Activated CD8-positive, alpha-beta memory T cell treated with anti-CD3 and anti-CD28 coated beads, Interleukin-2, amount 10 ng/mL, durations not matched to agents 7 days and 5 days (primary cell): ENCODE measurements at regions not wholly inside any gene's neighbourhood (a gene's known extent, or its start where the extent isn't known, plus 50 kb on each side); places are given as distances from the start of the nearest gene placed in this dataset.

Experiments
- ATAC-seq: fragments of 150-1000 bp; cut with Tn5 transposase; one replicate; pipeline ENCODE4 v1.10.0; 2021; ENCODE audit warnings: moderate library complexity
- CTCF ChIA-PET: fragments of 350-600 bp; sonication (Branson Sonifier 250); formaldehyde crosslinking; loops from one replicate; lab custom pipeline; 2021; ENCODE audit warnings: antibody characterized with exemption; lab: Charles Lee
- DNase-seq: peaks from one replicate; pipeline ENCODE4 v3.0.0-alpha.2; 2020
- H3K27ac Mint-ChIP-seq: one replicate; pipeline ENCODE4 v1.8.0; 2021; ENCODE audit warnings: mild to moderate bottlenecking, mixed read lengths
- H3K27me3 Mint-ChIP-seq: one replicate; pipeline ENCODE4 v1.8.0; 2021; ENCODE audit warnings: mixed read lengths
- H3K36me3 Mint-ChIP-seq: one replicate; pipeline ENCODE4 v1.8.0; 2021; ENCODE audit warnings: mild to moderate bottlenecking, mixed read lengths
- H3K4me1 Mint-ChIP-seq: one replicate; pipeline ENCODE4 v1.8.0; 2021; ENCODE audit warnings: mixed read lengths
- H3K4me3 Mint-ChIP-seq: one replicate; pipeline ENCODE4 v1.8.0; 2021; ENCODE audit warnings: mild to moderate bottlenecking, moderate library complexity, mixed read lengths
- H3K9me3 Mint-ChIP-seq: one replicate; pipeline ENCODE4 v1.8.0; 2022; ENCODE audit warnings: low read depth, mixed read lengths

DNA sequence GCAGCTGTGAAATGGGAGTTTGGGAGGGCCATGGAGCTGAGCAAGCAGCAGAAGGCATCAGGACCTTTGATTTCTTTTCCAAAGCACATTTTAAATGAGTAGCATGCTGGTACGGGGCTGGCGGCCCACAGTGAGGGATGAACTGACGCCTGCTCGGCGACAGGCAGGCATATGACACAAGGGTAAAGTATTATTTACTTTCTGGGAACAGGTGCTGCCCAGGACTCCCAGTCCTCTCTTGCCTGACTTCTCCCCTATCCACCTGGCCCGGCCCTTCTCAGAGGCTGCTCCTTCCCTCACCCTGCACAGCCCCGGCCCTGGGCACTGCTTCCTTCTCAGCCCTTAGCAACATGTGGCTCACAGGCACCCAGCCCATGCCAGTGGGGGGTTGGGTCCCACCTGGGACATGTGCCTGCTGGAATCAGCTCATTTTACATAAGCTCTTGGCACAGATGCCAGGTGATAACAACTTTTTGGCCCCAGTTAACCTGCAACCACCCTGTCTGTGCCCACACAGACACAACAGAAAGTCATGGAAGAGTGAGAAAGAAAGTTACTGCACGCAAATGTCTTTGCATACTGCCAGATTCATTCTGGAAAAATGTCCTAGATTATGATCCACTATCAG, 112.3 kb upstream of the GADD45A start:
- Mint-ChIP-seq H3K4me3 (no peak overlapping the region), H3K4me1 (no peaks in the 10 kb centered on the region), H3K27ac (no peak overlapping the region), H3K27me3 (peaks cover 3% of the 10 kb centered on the region), H3K36me3 (no peaks in the 10 kb centered on the region), H3K9me3 (no peaks in the 10 kb centered on the region)
- ATAC-seq (no peak), DNase-seq (no peak)
- CTCF ChIA-PET: interaction anchor here (1.7 to 4.3 kb wide), 2 partner anchors 11 to 72 kb away, joined by 4 to 26 read pairs; no protein-coding TSS in a partner anchor

DNA sequence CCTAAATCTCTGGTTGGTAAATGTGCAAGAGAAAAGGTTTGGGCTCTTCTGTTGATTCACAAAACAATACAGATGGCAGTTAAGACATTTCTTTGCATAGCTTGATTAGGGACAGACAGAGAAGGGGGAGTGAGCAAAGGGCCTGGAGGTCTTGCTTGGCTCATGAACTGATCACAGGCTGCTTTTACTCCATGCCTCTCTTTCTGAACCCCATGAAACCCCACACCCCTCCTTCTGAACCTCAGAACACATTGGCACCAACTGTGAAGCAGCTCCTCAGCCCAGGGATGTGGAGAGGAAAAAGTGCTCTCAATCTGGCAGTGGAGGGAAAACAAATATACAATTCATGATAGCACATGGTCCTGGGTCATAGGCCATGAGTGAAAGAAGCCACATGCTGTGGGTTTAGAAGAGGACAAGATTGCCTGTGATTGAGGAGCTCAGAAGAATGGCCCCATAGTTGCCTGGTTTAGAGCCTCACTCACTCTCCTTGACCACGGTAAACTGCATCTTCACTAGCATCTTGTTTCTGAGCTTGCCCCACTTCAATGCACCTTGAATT, 111.6 kb upstream of the GADD45A start:
- Mint-ChIP-seq H3K4me1 (no peaks in the 10 kb centered on the region), H3K36me3 (no peaks in the 10 kb centered on the region), H3K27me3 (peaks cover 5% of the 10 kb centered on the region), H3K4me3 (no peak overlapping the region), H3K9me3 (no peaks in the 10 kb centered on the region), H3K27ac (no peak overlapping the region)
- DNase-seq (no peak), ATAC-seq (no peak)
- CTCF ChIA-PET: interaction anchor here (1.2 to 4.3 kb wide), 2 partner anchors 12 to 193 kb away, joined by 3 to 26 read pairs; no protein-coding TSS in a partner anchor

DNA sequence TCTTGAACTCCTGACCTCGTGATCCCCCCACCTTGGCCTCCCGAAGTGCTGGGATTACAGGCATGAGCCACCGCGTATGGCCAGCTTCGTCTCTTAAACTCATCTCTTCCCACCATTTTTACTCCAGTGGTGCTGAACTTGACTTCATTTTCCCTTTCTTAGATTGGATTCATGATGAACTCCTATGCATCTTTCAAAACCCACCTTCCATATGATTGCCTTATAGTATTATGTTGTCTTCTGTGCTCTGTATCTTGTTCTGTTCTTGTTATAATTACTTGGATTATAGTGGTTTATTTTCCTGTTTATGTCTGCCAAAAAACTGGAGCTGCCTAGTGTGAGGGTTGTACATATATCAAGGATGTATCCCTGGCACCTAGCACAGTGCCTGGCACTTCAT, 110.8 kb upstream of the GADD45A start:
- peaks cover 5% of the 10 kb centered on the region for H3K27me3 Mint-ChIP-seq
- H3K4me1 Mint-ChIP-seq: no peaks in the 10 kb centered on the region
- CTCF ChIA-PET: interaction anchor here (0.8 to 4.3 kb wide), 3 partner anchors 12 to 192 kb away, joined by 3 to 26 read pairs (median 3); no protein-coding TSS in a partner anchor
- no peaks in the 10 kb centered on the region for H3K36me3 Mint-ChIP-seq
- no peaks in the 10 kb centered on the region for H3K9me3 Mint-ChIP-seq
- no peak overlapping the region for H3K4me3 Mint-ChIP-seq
- DNase-seq: no peak
- ATAC-seq: no peak
- no peak overlapping the region for H3K27ac Mint-ChIP-seq

DNA sequence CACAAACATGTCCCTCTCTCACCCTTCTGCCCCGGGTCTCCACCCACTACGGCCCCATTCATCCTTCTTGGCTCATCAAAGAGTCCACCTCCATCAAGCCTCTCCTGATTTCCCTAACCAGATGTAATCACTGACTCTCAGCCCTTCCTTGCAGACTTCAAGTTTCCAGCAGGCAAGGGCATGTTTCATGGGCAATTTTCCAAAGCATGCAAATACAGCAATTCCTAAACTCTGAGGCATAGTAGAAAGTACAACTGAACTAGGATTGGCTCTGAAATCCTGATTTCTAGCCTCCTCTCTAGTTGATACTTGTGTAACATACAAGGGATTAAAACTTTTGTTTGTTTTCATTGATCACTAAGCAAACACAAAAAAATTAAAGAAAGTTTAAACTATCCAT, 109.1 kb upstream of the GADD45A start:
- Mint-ChIP-seq H3K27me3 (peaks cover 5% of the 10 kb centered on the region), H3K27ac (no peak overlapping the region), H3K9me3 (no peaks in the 10 kb centered on the region), H3K36me3 (no peaks in the 10 kb centered on the region), H3K4me3 (no peak overlapping the region), H3K4me1 (no peaks in the 10 kb centered on the region)
- ATAC-seq (no peak), DNase-seq (no peak)
- CTCF ChIA-PET: no interaction called here

DNA sequence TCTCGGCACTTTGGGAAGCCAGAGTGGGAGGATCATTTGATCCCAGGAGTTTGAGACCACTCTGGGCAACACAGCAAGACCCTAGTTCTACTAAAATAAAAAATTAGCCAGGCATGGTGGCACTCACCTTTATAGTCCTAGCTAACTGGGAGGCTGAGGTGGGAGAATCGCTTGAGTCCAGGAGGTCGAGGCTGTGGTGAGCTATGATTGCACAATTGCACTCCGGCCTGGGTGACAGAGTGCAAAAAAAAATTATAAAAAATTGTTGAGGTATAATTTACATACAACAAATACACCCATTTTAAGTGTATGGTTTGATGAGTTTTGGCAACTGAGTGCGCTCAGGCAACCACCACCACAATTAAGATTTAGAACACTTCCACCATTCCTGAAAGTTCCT, 108.5 kb upstream of the GADD45A start:
- no peak overlapping the region for H3K27ac Mint-ChIP-seq
- no peak for DNase-seq
- H3K4me1 Mint-ChIP-seq: no peaks in the 10 kb centered on the region
- no peak overlapping the region for H3K4me3 Mint-ChIP-seq
- CTCF ChIA-PET: no interaction called here
- H3K27me3 Mint-ChIP-seq: peaks cover 5% of the 10 kb centered on the region
- no peaks in the 10 kb centered on the region for H3K36me3 Mint-ChIP-seq
- H3K9me3 Mint-ChIP-seq: no peaks in the 10 kb centered on the region
- ATAC-seq: no peak

DNA sequence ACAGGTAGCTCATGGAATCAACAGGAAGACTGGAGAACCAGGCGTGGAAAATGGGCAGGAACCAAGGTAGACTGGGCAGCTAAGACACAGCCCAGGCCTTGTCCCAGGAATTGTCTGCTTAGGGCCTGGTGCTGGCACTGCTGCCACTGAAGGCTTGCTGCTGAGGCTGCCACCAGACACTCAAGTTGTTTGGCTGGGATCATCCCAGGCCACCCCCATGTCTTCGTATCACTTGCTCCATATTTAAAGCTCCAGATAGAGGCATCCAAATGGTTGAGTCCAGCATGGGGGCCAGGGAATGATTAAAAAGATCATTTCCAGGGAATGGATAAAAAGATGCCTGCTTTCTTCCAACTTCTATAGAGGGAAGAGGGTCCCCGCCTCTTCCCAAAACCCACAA, 107.4 kb upstream of the GADD45A start:
- Mint-ChIP-seq H3K4me3 (no peak overlapping the region), H3K4me1 (no peaks in the 10 kb centered on the region), H3K36me3 (no peaks in the 10 kb centered on the region), H3K27me3 (peaks cover 5% of the 10 kb centered on the region), H3K9me3 (no peaks in the 10 kb centered on the region), H3K27ac (no peak overlapping the region)
- CTCF ChIA-PET: interaction anchor here (1.0 kb wide), 1 partner anchor 16 kb away, joined by 4 read pairs; no protein-coding TSS in a partner anchor
- DNase-seq (no peak), ATAC-seq (no peak)

DNA sequence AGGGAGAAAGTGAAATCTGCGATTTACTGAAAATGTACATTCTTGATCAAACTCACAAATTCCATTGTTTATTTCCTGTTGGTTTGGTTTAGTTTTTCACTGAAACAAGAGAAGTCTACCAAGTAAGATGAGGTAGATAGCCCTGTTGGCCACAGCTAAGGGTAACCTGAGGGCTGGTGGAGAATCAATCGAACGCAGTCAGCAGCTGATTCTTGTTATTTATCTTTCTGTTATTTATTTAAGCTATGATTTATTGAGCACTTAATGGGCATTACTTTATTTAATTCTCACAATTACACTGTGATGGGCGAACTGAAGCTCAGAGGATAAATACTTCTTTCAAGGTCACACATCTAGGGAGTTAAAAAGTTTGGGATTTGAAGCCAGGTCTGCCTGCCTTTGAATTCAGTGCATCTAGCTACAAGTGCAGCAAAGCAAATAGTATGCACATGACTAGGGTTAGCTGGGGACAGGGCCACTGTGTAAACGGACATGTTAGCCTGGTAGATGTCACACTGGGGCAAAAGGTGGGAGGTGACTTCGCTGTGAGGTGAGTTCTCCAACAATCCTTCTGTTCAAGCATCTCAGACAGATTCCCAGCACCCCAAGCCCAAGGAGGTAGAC, 106.5 kb upstream of the GADD45A start:
- DNase-seq (no peak), ATAC-seq (no peak)
- H3K9me3 Mint-ChIP-seq: no peaks in the 10 kb centered on the region
- H3K27me3 Mint-ChIP-seq: peaks cover 5% of the 10 kb centered on the region
- no peak overlapping the region for H3K4me3 Mint-ChIP-seq
- CTCF ChIA-PET: interaction anchor here (1.0 kb wide), 1 partner anchor 17 kb away, joined by 4 read pairs; no protein-coding TSS in a partner anchor
- peaks cover 3% of the 10 kb centered on the region for H3K4me1 Mint-ChIP-seq
- H3K27ac Mint-ChIP-seq: no peak overlapping the region
- H3K36me3 Mint-ChIP-seq: no peaks in the 10 kb centered on the region

DNA sequence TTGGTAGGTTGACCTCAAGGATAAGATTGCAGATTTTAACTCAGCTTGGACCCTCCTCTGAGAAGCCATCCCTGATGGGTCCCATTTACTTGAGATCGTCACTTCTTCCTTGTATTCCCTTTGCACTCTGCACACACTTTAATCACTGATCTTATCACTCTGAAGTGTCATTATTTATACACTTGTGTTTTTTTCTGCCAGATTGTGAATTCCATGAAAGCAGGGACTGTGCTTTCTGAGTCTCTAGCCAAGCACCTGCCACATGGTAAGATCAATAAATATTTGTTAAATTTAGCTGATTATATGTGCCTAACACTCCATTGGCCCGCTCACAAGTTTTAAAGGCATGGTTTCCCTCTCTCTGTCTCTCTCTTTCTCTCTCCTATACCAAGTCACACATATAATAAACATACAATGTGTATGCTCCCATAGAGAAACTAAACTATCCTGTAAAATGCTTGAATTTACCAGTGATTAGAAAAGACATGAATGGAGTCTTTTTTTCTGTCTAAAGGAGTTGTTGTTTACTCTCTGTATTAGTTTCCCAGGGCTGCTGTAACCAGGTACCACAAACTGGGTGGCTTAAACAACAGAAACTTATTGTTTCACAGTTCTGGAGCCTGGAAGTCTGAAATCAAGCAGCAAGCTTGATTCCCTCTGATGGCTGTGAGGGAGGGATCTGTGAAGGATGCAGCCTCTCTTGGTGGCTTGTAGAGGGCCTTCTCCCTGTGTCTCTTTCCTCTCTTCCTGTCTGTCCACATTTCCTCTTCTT, 105.2 kb upstream of the GADD45A start:
- H3K27me3 Mint-ChIP-seq: peaks cover 5% of the 10 kb centered on the region
- H3K27ac Mint-ChIP-seq: no peak overlapping the region
- CTCF ChIA-PET: no interaction called here
- no peak overlapping the region for H3K4me3 Mint-ChIP-seq
- no peaks in the 10 kb centered on the region for H3K9me3 Mint-ChIP-seq
- H3K36me3 Mint-ChIP-seq: no peaks in the 10 kb centered on the region
- DNase-seq (no peak), ATAC-seq (no peak)
- H3K4me1 Mint-ChIP-seq: peaks cover 5% of the 10 kb centered on the region

DNA sequence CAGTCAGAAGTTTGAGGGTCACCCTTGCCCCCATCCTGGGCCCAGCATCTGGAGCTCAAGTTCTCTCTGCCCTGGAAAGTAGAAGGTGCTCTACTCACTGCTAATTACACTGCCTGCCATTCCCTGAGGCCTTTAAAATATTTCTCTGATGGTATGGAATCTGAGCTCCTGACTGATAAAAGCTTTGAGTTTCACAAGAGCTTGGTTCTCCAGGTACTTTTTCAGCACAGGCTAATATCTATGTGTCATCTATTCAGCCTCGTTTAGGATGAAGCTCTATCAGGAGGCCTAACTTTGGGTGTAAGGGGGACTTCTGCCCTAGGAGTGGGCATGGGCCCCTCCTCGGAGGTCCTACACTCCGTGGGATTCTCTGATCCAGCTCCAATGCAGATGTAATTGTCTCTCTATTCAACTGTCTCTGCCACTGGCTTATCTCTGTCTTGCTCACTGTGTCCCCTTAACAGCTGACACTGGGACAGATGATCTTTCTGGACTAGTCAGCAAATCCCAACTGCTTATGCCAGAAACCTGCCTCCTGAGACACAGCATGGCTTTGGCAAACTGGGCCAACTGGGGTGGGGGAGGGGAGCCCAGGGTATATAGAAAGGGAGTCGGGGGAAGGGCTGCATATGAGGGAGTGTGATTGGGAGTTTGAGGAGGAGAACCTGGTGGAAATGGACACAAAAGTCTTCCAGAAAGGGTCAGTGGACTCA, 104.2 kb upstream of the GADD45A start:
- peaks cover 5% of the 10 kb centered on the region for H3K27me3 Mint-ChIP-seq
- H3K36me3 Mint-ChIP-seq: no peaks in the 10 kb centered on the region
- H3K4me3 Mint-ChIP-seq: no peak overlapping the region
- ATAC-seq (no peak), DNase-seq (no peak)
- CTCF ChIA-PET: interaction anchor here (1.0 to 1.2 kb wide), 2 partner anchors 29 to 43 kb away, joined by 3 to 4 read pairs; no protein-coding TSS in a partner anchor
- no peak overlapping the region for H3K27ac Mint-ChIP-seq
- no peaks in the 10 kb centered on the region for H3K9me3 Mint-ChIP-seq
- H3K4me1 Mint-ChIP-seq: peaks cover 5% of the 10 kb centered on the region

DNA sequence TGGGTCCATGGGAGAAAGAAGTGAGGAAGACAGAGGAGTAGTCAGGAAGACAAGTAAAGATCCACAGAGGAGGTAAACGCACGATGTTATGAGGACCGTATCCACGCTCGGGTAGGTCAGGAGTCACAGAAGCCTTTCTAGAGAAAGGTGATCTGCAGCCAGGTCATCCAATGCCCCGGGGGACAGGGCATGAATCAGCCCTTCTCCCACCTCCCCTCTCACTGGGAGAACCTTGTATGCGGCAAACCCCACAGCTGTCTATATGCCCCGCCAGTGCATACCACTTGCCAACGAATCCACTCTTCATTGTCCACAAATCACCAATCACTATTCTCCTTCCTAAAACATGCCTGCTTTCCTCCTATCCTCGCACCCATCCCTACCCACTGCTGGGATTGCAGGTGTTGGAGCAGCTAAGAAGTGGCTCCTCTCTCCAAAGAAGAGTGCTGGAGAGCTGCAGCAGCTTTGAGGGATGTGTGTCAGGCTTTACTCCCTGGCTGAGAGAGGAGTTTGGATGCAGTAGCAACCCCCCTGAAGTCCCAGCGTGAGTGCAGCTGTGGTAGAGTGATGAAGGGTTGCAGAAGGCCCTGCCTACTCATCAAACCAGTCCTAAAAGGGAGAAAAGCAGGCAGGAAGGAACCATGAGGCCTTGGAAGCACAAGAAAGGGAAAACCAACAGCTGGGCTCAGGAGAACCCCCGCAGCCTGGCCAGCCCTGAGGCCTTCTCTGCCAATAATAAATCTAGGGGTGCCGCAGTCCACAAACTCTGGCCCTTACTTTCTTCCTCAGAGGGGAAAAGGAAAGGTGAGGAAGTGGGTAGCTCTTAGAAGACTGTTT, 102.2 kb upstream of the GADD45A start:
- H3K27me3 Mint-ChIP-seq: peaks cover 5% of the 10 kb centered on the region
- no peak overlapping the region for H3K27ac Mint-ChIP-seq
- CTCF ChIA-PET: interaction anchor here (0.9 to 1.3 kb wide), 3 partner anchors 11 to 21 kb away, joined by 3 to 4 read pairs (median 3); no protein-coding TSS in a partner anchor
- H3K36me3 Mint-ChIP-seq: no peaks in the 10 kb centered on the region
- H3K4me3 Mint-ChIP-seq: no peak overlapping the region
- ATAC-seq (no peak), DNase-seq (no peak)
- H3K9me3 Mint-ChIP-seq: no peaks in the 10 kb centered on the region
- peaks cover 5% of the 10 kb centered on the region for H3K4me1 Mint-ChIP-seq

DNA sequence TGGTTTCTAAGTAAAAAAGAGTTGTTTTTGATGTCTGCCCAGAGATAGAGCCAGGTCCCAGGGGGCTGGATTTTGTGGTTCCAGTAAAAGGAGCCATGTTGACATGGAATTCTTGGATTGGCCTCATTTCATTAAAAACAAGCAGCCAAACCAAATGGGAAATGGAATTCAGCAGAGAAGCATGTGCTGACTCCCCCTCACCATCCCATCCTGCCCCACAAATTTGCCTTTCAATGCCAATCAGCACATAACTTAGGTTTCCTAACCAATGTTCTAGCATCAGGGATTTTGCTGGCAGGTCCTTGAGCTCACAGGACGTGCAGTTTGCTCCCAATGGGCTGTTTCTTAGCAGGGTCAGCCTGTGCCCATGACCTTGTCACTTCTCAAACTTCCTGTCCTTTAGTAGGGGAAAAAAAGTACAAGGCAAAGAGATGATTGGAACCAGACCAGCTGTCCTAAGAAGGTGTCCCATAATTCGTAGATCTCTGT, 101.5 kb upstream of the GADD45A start:
- ATAC-seq: no peak
- no peak for DNase-seq
- H3K4me1 Mint-ChIP-seq: peaks cover 5% of the 10 kb centered on the region

DNA sequence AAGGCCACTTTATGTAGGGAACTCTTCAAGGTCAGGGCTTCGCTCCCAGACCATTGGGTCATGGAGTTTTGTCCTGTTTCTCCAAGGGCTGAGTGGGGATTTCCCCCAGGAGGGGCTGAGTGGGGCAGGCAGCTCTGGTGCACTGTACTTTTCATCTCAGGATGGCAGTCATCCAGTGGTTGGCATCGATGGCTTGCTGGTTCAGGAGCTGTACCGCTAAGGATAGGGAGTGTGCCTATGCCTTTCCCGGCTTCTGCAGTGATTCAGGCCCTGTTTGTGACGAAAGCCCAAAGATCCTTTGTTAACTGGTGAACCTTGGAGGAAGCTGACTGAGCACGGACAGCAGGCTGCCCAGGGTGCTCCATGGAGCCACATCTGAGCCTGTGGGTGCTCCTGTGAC, 100.1 kb upstream of the GADD45A start:
- no peaks in the 10 kb centered on the region for H3K36me3 Mint-ChIP-seq
- H3K9me3 Mint-ChIP-seq: no peaks in the 10 kb centered on the region
- H3K27me3 Mint-ChIP-seq: peaks cover 3% of the 10 kb centered on the region
- CTCF ChIA-PET: interaction anchor here (1.4 kb wide), 1 partner anchor 23 kb away, joined by 4 read pairs; no protein-coding TSS in a partner anchor
- ATAC-seq (no peak), DNase-seq (no peak)
- no peak overlapping the region for H3K27ac Mint-ChIP-seq
- H3K4me3 Mint-ChIP-seq: no peak overlapping the region
- peaks cover 5% of the 10 kb centered on the region for H3K4me1 Mint-ChIP-seq

More for the DNA sequence above, 101.5 kb upstream of the GADD45A start:
- Mint-ChIP-seq H3K36me3 (no peaks in the 10 kb centered on the region), H3K27ac (no peak overlapping the region), H3K27me3 (peaks cover 3% of the 10 kb centered on the region), H3K9me3 (no peaks in the 10 kb centered on the region), H3K4me3 (no peak overlapping the region)
- CTCF ChIA-PET: interaction anchor here (0.9 to 1.3 kb wide), 2 partner anchors 12 to 22 kb away, joined by 3 to 4 read pairs; no protein-coding TSS in a partner anchor
